Cerebellar nuclear complex (tissue), 1 donor: ENCODE measurements at regions not wholly inside any gene's neighbourhood (a gene's known extent, or its start where the extent isn't known, plus 50 kb on each side); places are given as distances from the start of the nearest gene placed in this dataset.

ENCODE experiments used
- DNase-seq, 2 experiments: peaks; one replicate each; lab custom pipeline; 2025; lab: John Stamatoyannopoulos, UW

- no peak for DNase-seq
These were observed 128.6 kb upstream of the ARID1B start for GRCh38 chr6:156648616-156649015.

- no peak for DNase-seq
These were observed 129.2 kb upstream of the ARID1B start for GRCh38 chr6:156647991-156648390.

- no peak for DNase-seq
These were observed 129.9 kb upstream of the ARID1B start for GRCh38 chr6:156647140-156647784.

GRCh38 chr6:156646496-156646895 lies 130.7 kb upstream of the ARID1B start:
- DNase-seq = no peak

- DNase-seq = no peak
These were observed 132.1 kb upstream of the ARID1B start for GRCh38 chr6:156645097-156645496.

- DNase-seq = no peak
These were observed 138.0 kb upstream of the ARID1B start for GRCh38 chr6:156639009-156639721.

GRCh38 chr6:156638581-156638980 lies 138.6 kb upstream of the ARID1B start:
- DNase-seq = no peak

GRCh38 chr6:156634951-156635371 lies 142.2 kb upstream of the ARID1B start:
- DNase-seq = no peak

GRCh38 chr6:156634048-156634447 lies 143.1 kb upstream of the ARID1B start:
- DNase-seq = no peak

- no peak for DNase-seq
These were observed 143.9 kb upstream of the ARID1B start for GRCh38 chr6:156633291-156633690.

GRCh38 chr6:156630613-156631302 lies 146.4 kb upstream of the ARID1B start:
- DNase-seq = no peak

GRCh38 chr6:156628805-156629204 lies 148.4 kb upstream of the ARID1B start:
- no peak for DNase-seq

- DNase-seq = no peak
These were observed 149.7 kb upstream of the ARID1B start for GRCh38 chr6:156627524-156627923.

GRCh38 chr6:156622185-156622584 lies 155.0 kb upstream of the ARID1B start:
- DNase-seq = no peak

- DNase-seq = no peak
These were observed 156.8 kb upstream of the ARID1B start for GRCh38 chr6:156620331-156620730.

- DNase-seq = no peak
These were observed 158.5 kb upstream of the ARID1B start for GRCh38 chr6:156618600-156619205.

GRCh38 chr6:156617941-156618340 lies 159.2 kb upstream of the ARID1B start:
- DNase-seq = no peak

GRCh38 chr6:156617376-156617775 lies 159.8 kb upstream of the ARID1B start:
- DNase-seq = no peak

GRCh38 chr6:156616495-156616894 lies 160.7 kb upstream of the ARID1B start:
- DNase-seq = no peak

- DNase-seq = no peak
These were observed 163.2 kb upstream of the ARID1B start for GRCh38 chr6:156613996-156614395.

GRCh38 chr6:156612361-156612760 lies 164.8 kb upstream of the ARID1B start:
- DNase-seq = no peak

GRCh38 chr6:156602066-156602385 lies 175.2 kb upstream of the ARID1B start:
- no peak for DNase-seq
